Upper lobe of left lung (tissue), 4 donors: ENCODE measurements at regions not wholly inside any gene's neighbourhood (a gene's known extent, or its start where the extent isn't known, plus 50 kb on each side); places are given as distances from the start of the nearest gene placed in this dataset.

Experiments used
- CTCF ChIP-seq, 6 experiments: fragments of 450-650 bp in 4 of 6; fragments of 200-600 bp in 2 of 6; sonication (generic) in 2 of 6; IDR thresholded peaks; one replicate each; pipeline ENCODE4 v1.5.1; 2016 to 2019; ENCODE audit warnings: antibody characterized with exemption in 6 of 6
- EP300 ChIP-seq, 4 donors: sonication (generic); formaldehyde crosslinking; IDR thresholded peaks; one replicate each; pipeline ENCODE4 v1.5.1; 2017; ENCODE audit warnings: antibody characterized with exemption in 4 of 4, control low read depth in 2 of 4
- POLR2A ChIP-seq, 4 donors: fragments of 450-650 bp; IDR thresholded peaks; one replicate each; pipeline ENCODE4 v1.5.1; 2016 to 2017; ENCODE audit warnings: antibody characterized with exemption in 4 of 4, mild to moderate bottlenecking in 2 of 4
- POLR2AphosphoS5 ChIP-seq, 2 donors: sonication (generic); formaldehyde crosslinking; IDR thresholded peaks; one replicate each; pipeline ENCODE4 v1.5.1; 2017; ENCODE audit warnings: antibody characterized with exemption in 2 of 2

- no peak for TF ChIP-seq CTCF (IDR thresholded peaks at IDR 0.05)
- TF ChIP-seq EP300 (IDR thresholded peaks at IDR 0.05): no peak
- no peak for TF ChIP-seq POLR2AphosphoS5 (IDR thresholded peaks at IDR 0.05)
- TF ChIP-seq POLR2A (IDR thresholded peaks at IDR 0.05): no peak
Observed at GRCh38 chr5:174412941-174413340, 311.4 kb upstream of the MSX2 start.
